ENCODE measurements at regions not wholly inside any gene's neighbourhood (a gene's known extent, or its start where the extent isn't known, plus 50 kb on each side); places are given as distances from the start of the nearest gene placed in this dataset.

DNA sequence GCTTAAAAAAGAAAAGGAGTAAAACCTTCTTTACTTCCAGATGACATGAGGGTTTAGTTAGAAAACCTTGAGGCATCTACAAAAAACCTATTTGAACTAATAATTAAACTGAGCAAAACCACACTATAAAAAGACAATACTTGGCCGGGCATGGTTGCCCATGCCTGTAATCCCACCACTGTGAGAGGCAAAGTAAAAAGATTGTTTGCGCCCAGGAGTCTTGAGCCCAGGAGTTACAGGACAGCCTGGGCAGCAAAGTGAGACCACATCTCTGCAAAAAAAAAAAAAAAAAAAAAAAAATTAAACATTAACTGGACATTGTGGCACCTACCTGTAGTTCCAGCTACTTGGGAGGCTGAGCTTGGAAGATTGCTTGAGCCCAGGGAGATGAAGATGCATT, 502.8 kb upstream of the LRRTM4 start:
- Histone ChIP-seq H3K4me1 (ENCODE audit: control insufficient read depth in 4 of 4, insufficient read depth in 4 of 4, low read length in 3 of 4) (no peaks in the 10 kb centered on the region), H3K27me3 (ENCODE audit: control insufficient read depth in 4 of 4, insufficient read depth in 4 of 4, low read length in 3 of 4) (no peaks in the 10 kb centered on the region), H3K27ac (ENCODE audit: low read depth in 1 of 2, low read length in 2 of 2) (no peak overlapping the region), H3K9ac (ENCODE audit: low read depth in 1 of 2, low read length in 2 of 2) (no peak overlapping the region), H3K4me3 (ENCODE audit: low read depth in 1 of 3, low read length in 3 of 3) (no peak overlapping the region), H3K36me3 (ENCODE audit: control insufficient read depth in 4 of 4, insufficient read depth in 3 of 4, low read depth in 1 of 4, low read length in 3 of 4) (no peaks in the 10 kb centered on the region), H3K9me3 (ENCODE audit: control insufficient read depth in 4 of 4, low read length in 3 of 4) (peaks cover 1 to 6% (median 4%) of the 10 kb centered on the region in 4 donors)
- TF ChIP-seq EGR1 (IDR thresholded peaks at IDR 0.05; ENCODE audit: low read depth in 2 of 2) (no peak), HNF4A (conservative IDR thresholded peaks at IDR 0.05) (no peak), GABPA (IDR thresholded peaks at IDR 0.05 in 1 of 2, conservative IDR thresholded peaks at IDR 0.05 in 1 of 2) (no peak), FOXA1 (IDR thresholded peaks at IDR 0.05) (no peak), YY1 (IDR thresholded peaks at IDR 0.05) (no peak), NR2F2 (IDR thresholded peaks at IDR 0.05) (no peak), RAD21 (IDR thresholded peaks at IDR 0.05) (no peak), HNF4G (IDR thresholded peaks at IDR 0.05) (no peak), JUND (IDR thresholded peaks at IDR 0.05) (no peak), SP1 (IDR thresholded peaks at IDR 0.05) (no peak), FOXA2 (IDR thresholded peaks at IDR 0.05) (no peak), TAF1 (conservative IDR thresholded peaks at IDR 0.05) (no peak), RXRA (IDR thresholded peaks at IDR 0.05) (no peak)
- TF ChIP-seq, protein P1, sequence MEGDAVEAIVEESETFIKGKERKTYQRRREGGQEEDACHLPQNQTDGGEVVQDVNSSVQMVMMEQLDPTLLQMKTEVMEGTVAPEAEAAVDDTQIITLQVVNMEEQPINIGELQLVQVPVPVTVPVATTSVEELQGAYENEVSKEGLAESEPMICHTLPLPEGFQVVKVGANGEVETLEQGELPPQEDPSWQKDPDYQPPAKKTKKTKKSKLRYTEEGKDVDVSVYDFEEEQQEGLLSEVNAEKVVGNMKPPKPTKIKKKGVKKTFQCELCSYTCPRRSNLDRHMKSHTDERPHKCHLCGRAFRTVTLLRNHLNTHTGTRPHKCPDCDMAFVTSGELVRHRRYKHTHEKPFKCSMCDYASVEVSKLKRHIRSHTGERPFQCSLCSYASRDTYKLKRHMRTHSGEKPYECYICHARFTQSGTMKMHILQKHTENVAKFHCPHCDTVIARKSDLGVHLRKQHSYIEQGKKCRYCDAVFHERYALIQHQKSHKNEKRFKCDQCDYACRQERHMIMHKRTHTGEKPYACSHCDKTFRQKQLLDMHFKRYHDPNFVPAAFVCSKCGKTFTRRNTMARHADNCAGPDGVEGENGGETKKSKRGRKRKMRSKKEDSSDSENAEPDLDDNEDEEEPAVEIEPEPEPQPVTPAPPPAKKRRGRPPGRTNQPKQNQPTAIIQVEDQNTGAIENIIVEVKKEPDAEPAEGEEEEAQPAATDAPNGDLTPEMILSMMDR (IDR thresholded peaks at IDR 0.05; ENCODE audit: low read depth, low read length, missing input control): no peak
- TF ChIP-seq, protein P2, sequence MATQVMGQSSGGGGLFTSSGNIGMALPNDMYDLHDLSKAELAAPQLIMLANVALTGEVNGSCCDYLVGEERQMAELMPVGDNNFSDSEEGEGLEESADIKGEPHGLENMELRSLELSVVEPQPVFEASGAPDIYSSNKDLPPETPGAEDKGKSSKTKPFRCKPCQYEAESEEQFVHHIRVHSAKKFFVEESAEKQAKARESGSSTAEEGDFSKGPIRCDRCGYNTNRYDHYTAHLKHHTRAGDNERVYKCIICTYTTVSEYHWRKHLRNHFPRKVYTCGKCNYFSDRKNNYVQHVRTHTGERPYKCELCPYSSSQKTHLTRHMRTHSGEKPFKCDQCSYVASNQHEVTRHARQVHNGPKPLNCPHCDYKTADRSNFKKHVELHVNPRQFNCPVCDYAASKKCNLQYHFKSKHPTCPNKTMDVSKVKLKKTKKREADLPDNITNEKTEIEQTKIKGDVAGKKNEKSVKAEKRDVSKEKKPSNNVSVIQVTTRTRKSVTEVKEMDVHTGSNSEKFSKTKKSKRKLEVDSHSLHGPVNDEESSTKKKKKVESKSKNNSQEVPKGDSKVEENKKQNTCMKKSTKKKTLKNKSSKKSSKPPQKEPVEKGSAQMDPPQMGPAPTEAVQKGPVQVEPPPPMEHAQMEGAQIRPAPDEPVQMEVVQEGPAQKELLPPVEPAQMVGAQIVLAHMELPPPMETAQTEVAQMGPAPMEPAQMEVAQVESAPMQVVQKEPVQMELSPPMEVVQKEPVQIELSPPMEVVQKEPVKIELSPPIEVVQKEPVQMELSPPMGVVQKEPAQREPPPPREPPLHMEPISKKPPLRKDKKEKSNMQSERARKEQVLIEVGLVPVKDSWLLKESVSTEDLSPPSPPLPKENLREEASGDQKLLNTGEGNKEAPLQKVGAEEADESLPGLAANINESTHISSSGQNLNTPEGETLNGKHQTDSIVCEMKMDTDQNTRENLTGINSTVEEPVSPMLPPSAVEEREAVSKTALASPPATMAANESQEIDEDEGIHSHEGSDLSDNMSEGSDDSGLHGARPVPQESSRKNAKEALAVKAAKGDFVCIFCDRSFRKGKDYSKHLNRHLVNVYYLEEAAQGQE (IDR thresholded peaks at IDR 0.05): no peak
- TF ChIP-seq, protein P3, sequence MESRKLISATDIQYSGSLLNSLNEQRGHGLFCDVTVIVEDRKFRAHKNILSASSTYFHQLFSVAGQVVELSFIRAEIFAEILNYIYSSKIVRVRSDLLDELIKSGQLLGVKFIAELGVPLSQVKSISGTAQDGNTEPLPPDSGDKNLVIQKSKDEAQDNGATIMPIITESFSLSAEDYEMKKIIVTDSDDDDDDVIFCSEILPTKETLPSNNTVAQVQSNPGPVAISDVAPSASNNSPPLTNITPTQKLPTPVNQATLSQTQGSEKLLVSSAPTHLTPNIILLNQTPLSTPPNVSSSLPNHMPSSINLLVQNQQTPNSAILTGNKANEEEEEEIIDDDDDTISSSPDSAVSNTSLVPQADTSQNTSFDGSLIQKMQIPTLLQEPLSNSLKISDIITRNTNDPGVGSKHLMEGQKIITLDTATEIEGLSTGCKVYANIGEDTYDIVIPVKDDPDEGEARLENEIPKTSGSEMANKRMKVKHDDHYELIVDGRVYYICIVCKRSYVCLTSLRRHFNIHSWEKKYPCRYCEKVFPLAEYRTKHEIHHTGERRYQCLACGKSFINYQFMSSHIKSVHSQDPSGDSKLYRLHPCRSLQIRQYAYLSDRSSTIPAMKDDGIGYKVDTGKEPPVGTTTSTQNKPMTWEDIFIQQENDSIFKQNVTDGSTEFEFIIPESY (IDR thresholded peaks at IDR 0.05): no peak
- TF ChIP-seq, protein P4, sequence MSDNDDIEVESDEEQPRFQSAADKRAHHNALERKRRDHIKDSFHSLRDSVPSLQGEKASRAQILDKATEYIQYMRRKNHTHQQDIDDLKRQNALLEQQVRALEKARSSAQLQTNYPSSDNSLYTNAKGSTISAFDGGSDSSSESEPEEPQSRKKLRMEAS (IDR thresholded peaks at IDR 0.05): no peak
- TF ChIP-seq, protein P5, sequence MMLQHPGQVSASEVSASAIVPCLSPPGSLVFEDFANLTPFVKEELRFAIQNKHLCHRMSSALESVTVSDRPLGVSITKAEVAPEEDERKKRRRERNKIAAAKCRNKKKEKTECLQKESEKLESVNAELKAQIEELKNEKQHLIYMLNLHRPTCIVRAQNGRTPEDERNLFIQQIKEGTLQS (IDR thresholded peaks at IDR 0.05): no peak
- DNase-seq (ENCODE audit: low spot score): no peak
- WGBS: 83% methylated on average over 2 of the region's 2 CpGs
